ENCODE measurements at regions not wholly inside any gene's neighbourhood (a gene's known extent, or its start where the extent isn't known, plus 50 kb on each side); places are given as distances from the start of the nearest gene placed in this dataset.

DNA sequence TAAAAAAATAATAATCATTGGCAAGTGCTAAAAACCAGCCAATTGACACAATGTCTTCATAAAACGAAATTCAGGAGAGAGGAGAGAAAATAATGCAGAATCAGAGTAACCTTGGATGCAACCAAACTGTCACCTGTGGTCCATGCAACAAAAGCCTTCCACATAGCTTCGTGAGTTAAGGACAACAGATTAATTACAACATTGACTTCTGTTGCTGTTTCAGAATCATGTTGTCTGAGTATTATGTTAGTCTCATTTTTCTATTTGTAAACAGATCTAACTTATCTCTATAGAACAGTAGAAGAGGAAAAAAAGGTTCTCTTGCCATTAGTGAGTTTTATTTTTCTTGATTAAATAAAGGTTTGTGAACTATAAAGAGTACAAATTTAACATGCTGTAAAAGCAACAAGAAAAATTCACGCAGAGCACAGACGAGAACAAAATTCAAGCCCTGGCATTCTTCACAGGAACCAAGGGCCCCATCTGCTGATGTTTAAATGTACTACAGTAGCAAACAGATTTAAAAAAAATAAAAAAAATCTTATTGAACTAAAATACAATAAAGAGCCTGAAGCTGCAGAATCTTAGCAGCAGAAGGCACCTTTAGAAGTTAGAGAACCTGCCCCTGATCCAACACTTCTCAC is 381.1 kb upstream of the PKN2 start:
- intact Hi-C loops (cut with DNase I), result loop anchor here (5.0 kb wide), 1 partner anchor 1011 kb away; no protein-coding TSS in a partner anchor
- no peak overlapping the region for H3K27ac ChIP-seq
- no peak for DNase-seq

DNA sequence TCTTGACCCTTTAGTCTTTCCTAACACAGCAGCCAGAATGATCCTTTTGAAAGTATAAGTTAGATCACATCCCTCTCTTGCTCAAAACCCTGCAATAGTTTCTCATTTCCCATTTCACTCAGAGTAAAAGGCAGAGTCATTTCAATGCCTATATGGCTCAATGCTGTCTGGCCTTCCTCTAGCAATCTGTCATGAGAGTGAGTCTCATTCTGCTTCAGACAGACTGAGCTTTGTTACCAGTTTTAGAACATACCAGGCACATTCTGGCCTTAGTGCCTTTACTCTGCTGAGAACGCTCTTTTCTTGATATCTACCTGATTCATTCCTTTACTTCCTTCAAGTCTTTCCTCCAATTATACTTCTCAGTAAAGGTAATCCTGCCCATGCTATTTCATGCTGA is 372.8 kb upstream of the PKN2 start:
- no peak for TF ChIP-seq POLR2A (IDR thresholded peaks at IDR 0.05)
- Histone ChIP-seq H3K4me1 (no peaks in the 10 kb centered on the region), H3K9me3 (no peaks in the 10 kb centered on the region), H3K36me3 (no peaks in the 10 kb centered on the region), H3K4me3 (no peak overlapping the region), H3K27ac (no peak overlapping the region), H3K27me3 (no peaks in the 10 kb centered on the region)
- WGBS, 2 donors, result 82 to 85% methylated on average over 1 of the region's 1 CpG
- no peak for DNase-seq
- intact Hi-C loops (cut with DNase I), result no loop called here

More for the DNA sequence above, 381.1 kb upstream of the PKN2 start:
- Histone ChIP-seq H3K4me1 (no peaks in the 10 kb centered on the region), H3K36me3 (no peaks in the 10 kb centered on the region), H3K4me3 (no peak overlapping the region), H3K27me3 (no peaks in the 10 kb centered on the region), H3K9me3 (no peaks in the 10 kb centered on the region)
- WGBS, 2 donors, result 21 to 33% methylated on average over 4 of the region's 4 CpGs
- TF ChIP-seq POLR2A (IDR thresholded peaks at IDR 0.05) (no peak), CTCF (IDR thresholded peaks at IDR 0.05) (peak in 5 of 6 experiments; percentile 29 to 61 (median 42))

- Histone ChIP-seq H3K9me3 (no peaks in the 10 kb centered on the region), H3K4me1 (no peaks in the 10 kb centered on the region), H3K36me3 (no peaks in the 10 kb centered on the region), H3K4me3 (no peak overlapping the region), H3K27me3 (no peaks in the 10 kb centered on the region), H3K27ac (no peak overlapping the region)
- WGBS, 2 donors, result 73 to 74% methylated on average over 2 of the region's 2 CpGs
- DNase-seq, result no peak
- TF ChIP-seq POLR2A (IDR thresholded peaks at IDR 0.05), result no peak
- no peak for TF ChIP-seq CTCF (IDR thresholded peaks at IDR 0.05)
- intact Hi-C loops (cut with DNase I), result no loop called here
Observed at GRCh38 chr1:88311907-88312306, 372.2 kb upstream of the PKN2 start.

DNA sequence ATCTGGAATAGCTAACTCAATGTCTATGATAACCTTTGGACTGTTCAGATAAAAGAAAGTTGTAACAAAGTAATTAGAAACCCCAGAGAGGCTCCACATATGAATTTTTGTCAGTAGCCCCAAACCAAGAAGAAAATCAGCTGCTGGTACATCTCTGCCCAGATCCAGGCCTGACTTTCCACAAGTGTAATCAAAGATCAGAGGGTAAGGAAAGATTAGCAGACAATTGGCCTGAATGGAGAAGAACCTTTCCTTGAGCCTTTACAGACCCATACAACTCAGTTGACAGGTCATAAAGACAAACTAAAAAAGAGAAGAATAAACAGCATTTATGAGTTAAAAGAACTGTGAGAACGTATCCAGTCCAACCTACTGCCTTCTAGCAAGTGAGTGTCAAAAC is 366.7 kb upstream of the PKN2 start:
- Histone ChIP-seq H3K9me3 (no peaks in the 10 kb centered on the region), H3K36me3 (no peaks in the 10 kb centered on the region), H3K27me3 (no peaks in the 10 kb centered on the region), H3K4me3 (no peak overlapping the region), H3K27ac (no peak overlapping the region), H3K4me1 (no peaks in the 10 kb centered on the region)
- intact Hi-C loops (cut with DNase I), result no loop called here
- TF ChIP-seq CTCF (IDR thresholded peaks at IDR 0.05) (no peak), POLR2A (IDR thresholded peaks at IDR 0.05) (no peak)
- no peak for DNase-seq
- WGBS, 2 donors, result 70 to 76% methylated on average over 1 of the region's 1 CpG

DNA sequence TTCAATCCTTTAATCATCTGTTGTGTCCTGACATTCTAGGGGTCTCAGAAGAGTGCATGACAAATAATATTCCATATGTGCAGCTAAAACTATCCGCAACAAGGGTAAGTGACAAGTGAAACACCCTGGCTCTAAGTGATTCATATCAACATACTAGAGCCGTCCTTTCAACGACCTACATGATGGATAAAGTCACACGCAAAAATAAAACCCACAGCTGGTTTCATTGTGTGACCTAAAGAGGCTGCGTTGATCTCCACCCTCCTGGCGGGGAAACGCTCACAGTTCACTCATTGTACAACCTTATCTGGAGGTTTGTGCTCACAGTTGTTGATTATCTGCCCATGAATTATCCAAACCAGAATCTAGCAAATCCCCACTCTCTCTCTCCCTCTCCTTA is 365.3 kb upstream of the PKN2 start:
- no peak overlapping the region for H3K4me3 ChIP-seq
- no peaks in the 10 kb centered on the region for H3K36me3 ChIP-seq
- WGBS, 2 donors, result 58 to 68% methylated on average over 6 to 7 of the region's 7 CpGs
- no peak for DNase-seq
- intact Hi-C loops (cut with DNase I), result no loop called here
- no peaks in the 10 kb centered on the region for H3K9me3 ChIP-seq
- H3K27ac ChIP-seq, result no peak overlapping the region
- TF ChIP-seq POLR2A (IDR thresholded peaks at IDR 0.05) (no peak), CTCF (IDR thresholded peaks at IDR 0.05) (no peak)
- no peaks in the 10 kb centered on the region for H3K4me1 ChIP-seq
- H3K27me3 ChIP-seq, result no peaks in the 10 kb centered on the region

DNA sequence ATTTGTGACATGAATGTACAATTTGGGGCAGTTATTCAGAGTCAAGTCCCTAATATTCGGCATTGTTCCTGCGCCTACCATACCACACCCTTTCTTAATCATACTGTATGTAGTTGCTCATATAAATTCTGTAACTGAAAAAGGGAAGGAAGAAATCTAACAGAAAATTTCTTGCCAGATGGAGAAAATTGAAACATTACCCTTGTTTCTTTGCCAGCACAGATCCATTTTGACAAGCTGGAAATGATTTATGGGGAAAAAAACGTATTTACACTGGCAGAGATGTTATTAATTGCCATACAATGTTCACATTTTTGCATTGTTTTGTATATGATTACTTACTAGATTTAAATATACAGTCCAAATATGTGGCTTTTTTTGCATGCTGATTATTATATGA is 363.8 kb upstream of the PKN2 start:
- Histone ChIP-seq H3K27me3 (no peaks in the 10 kb centered on the region), H3K36me3 (no peaks in the 10 kb centered on the region), H3K27ac (no peak overlapping the region), H3K9me3 (no peaks in the 10 kb centered on the region), H3K4me1 (no peaks in the 10 kb centered on the region), H3K4me3 (no peak overlapping the region)
- TF ChIP-seq CTCF (IDR thresholded peaks at IDR 0.05) (no peak), POLR2A (IDR thresholded peaks at IDR 0.05) (no peak)
- WGBS, 2 donors, result 23 to 31% methylated on average over 3 of the region's 3 CpGs
- intact Hi-C loops (cut with DNase I), result no loop called here
- no peak for DNase-seq
